22Rv1 (cell line): ENCODE measurements at regions not wholly inside any gene's neighbourhood (a gene's known extent, or its start where the extent isn't known, plus 50 kb on each side); places are given as distances from the start of the nearest gene placed in this dataset.
"Not testable (repeated sequence)": the region's sequence is repeated elsewhere in the genome, so short reads cannot be mapped to it uniquely, and the experiment has no call there.

ENCODE experiments used
- H3K27ac ChIP-seq: fragments of 450-650 bp; 2 replicates; pipeline ENCODE4 v1.5.1; 2017
- CTCF ChIP-seq: fragments of 450-650 bp; IDR thresholded peaks from 2 replicates; pipeline ENCODE4 v1.5.1; 2017; ENCODE audit warnings: mild to moderate bottlenecking
- ZFX ChIP-seq: fragments of 450-650 bp; IDR thresholded peaks from 2 replicates; pipeline ENCODE4 v1.6.1; 2017; ENCODE audit warnings: antibody characterized with exemption, borderline replicate concordance

- H3K27ac ChIP-seq, result no peak overlapping the region
- no peak for TF ChIP-seq CTCF
- no peak for TF ChIP-seq ZFX
Measured at GRCh38 chr7:138186951-138187351, 110.7 kb downstream of the AKR1D1 start.

- H3K27ac ChIP-seq, result no peak overlapping the region
- TF ChIP-seq ZFX, result no peak
- TF ChIP-seq CTCF, result no peak
Measured at GRCh38 chr7:138188290-138188858, 112.1 kb downstream of the AKR1D1 start.

GRCh38 chr7:138194567-138194966, 118.3 kb downstream of the AKR1D1 start:
- TF ChIP-seq ZFX (no peak), CTCF (no peak)
- H3K27ac ChIP-seq, result peak overlapping the region; percentile 48

- TF ChIP-seq CTCF, result no peak
- no peak for TF ChIP-seq ZFX
- H3K27ac ChIP-seq, result peak overlapping the region; percentile 48
Measured at GRCh38 chr7:138195151-138195571, 118.9 kb downstream of the AKR1D1 start.

- not testable (repeated sequence) for H3K27ac ChIP-seq
Measured at GRCh38 chr7:138196503-138196946, 120.3 kb downstream of the AKR1D1 start.

- H3K27ac ChIP-seq, result no peak overlapping the region
- TF ChIP-seq ZFX (no peak), CTCF (no peak)
Measured at GRCh38 chr7:138196971-138197896, 121.0 kb downstream of the AKR1D1 start.

- TF ChIP-seq ZFX, result no peak
- no peak for TF ChIP-seq CTCF
- no peak overlapping the region for H3K27ac ChIP-seq
Measured at GRCh38 chr7:138204285-138204981, 128.2 kb downstream of the AKR1D1 start.
